SK-N-DZ (cell line): ENCODE measurements at regions not wholly inside any gene's neighbourhood (a gene's known extent, or its start where the extent isn't known, plus 50 kb on each side); places are given as distances from the start of the nearest gene placed in this dataset.
"Not testable (repeated sequence)": the region's sequence is repeated elsewhere in the genome, so short reads cannot be mapped to it uniquely, and the experiment has no call there.

Experiments
- DNase-seq: peaks from one replicate; pipeline ENCODE4 v3.0.0-alpha.2; 2015; ENCODE audit warnings: low spot score

- DNase-seq = no peak
Observed at GRCh38 chr5:39758426-39758825, 333.6 kb upstream of the DAB2 start.

GRCh38 chr5:39757131-39757530 is 332.4 kb upstream of the DAB2 start:
- peak; percentile 83 for DNase-seq

- DNase-seq = no peak
Observed at GRCh38 chr5:39755986-39756385, 331.2 kb upstream of the DAB2 start.

- no peak for DNase-seq
Observed at GRCh38 chr5:39755452-39755851, 330.7 kb upstream of the DAB2 start.

- DNase-seq = not testable (repeated sequence)
Observed at GRCh38 chr5:39753747-39754146, 329.0 kb upstream of the DAB2 start.

GRCh38 chr5:39750661-39751060 is 325.9 kb upstream of the DAB2 start:
- no peak for DNase-seq

- DNase-seq = no peak
Observed at GRCh38 chr5:39742916-39743315, 318.1 kb upstream of the DAB2 start.

GRCh38 chr5:39740404-39740803 is 315.6 kb upstream of the DAB2 start:
- DNase-seq = no peak

- DNase-seq = no peak
Observed at GRCh38 chr5:39732166-39732565, 307.4 kb upstream of the DAB2 start.

GRCh38 chr5:39730699-39731098 is 305.9 kb upstream of the DAB2 start:
- no peak for DNase-seq

GRCh38 chr5:39730006-39730405 is 305.2 kb upstream of the DAB2 start:
- DNase-seq = no peak

- no peak for DNase-seq
Observed at GRCh38 chr5:39726467-39726866, 301.7 kb upstream of the DAB2 start.

- DNase-seq = no peak
Observed at GRCh38 chr5:39721394-39721793, 296.6 kb upstream of the DAB2 start.

GRCh38 chr5:39720136-39720535 is 295.4 kb upstream of the DAB2 start:
- no peak for DNase-seq

- no peak for DNase-seq
Observed at GRCh38 chr5:39717176-39717897, 292.6 kb upstream of the DAB2 start.

GRCh38 chr5:39716532-39717028 is 291.8 kb upstream of the DAB2 start:
- peak; percentile 37 for DNase-seq

GRCh38 chr5:39714036-39714698 is 289.4 kb upstream of the DAB2 start:
- peak; percentile 44 for DNase-seq

GRCh38 chr5:39713250-39713916 is 288.6 kb upstream of the DAB2 start:
- no peak for DNase-seq

GRCh38 chr5:39712316-39713249 is 287.8 kb upstream of the DAB2 start:
- DNase-seq = no peak

- no peak for DNase-seq
Observed at GRCh38 chr5:39711821-39712220, 287.0 kb upstream of the DAB2 start.

- no peak for DNase-seq
Observed at GRCh38 chr5:39709032-39709431, 284.3 kb upstream of the DAB2 start.

GRCh38 chr5:39702928-39703327 is 278.1 kb upstream of the DAB2 start:
- DNase-seq = no peak
